Activated CD4-positive, alpha-beta T cell treated with anti-CD3 and anti-CD28 coated beads, Interleukin-2, amount 50 U/mL, for 16 hours (primary cell): ENCODE measurements at regions not wholly inside any gene's neighbourhood (a gene's known extent, or its start where the extent isn't known, plus 50 kb on each side); places are given as distances from the start of the nearest gene placed in this dataset.
"Not testable (repeated sequence)": the region's sequence is repeated elsewhere in the genome, so short reads cannot be mapped to it uniquely, and the experiment has no call there.

ENCODE experiments used
- DNase-seq: peaks from one replicate; pipeline ENCODE4 v3.0.0-alpha.2; 2020

- no peak for DNase-seq
Measured at GRCh38 chr2:153420394-153420793, 58.2 kb downstream of the RPRM start.

- DNase-seq = no peak
Measured at GRCh38 chr2:153417077-153417476, 61.5 kb downstream of the RPRM start.

- no peak for DNase-seq
Measured at GRCh38 chr2:153416071-153416470, 62.5 kb downstream of the RPRM start.

- no peak for DNase-seq
Measured at GRCh38 chr2:153408710-153409385, 69.7 kb downstream of the RPRM start.

GRCh38 chr2:153405196-153405595 is 73.4 kb downstream of the RPRM start:
- DNase-seq = no peak

GRCh38 chr2:153404792-153405191 is 73.8 kb downstream of the RPRM start:
- DNase-seq = no peak

GRCh38 chr2:153403940-153404339 is 74.6 kb downstream of the RPRM start:
- DNase-seq = no peak

GRCh38 chr2:153403352-153403751 is 75.2 kb downstream of the RPRM start:
- DNase-seq = not testable (repeated sequence)

GRCh38 chr2:153394686-153395085 is 83.9 kb downstream of the RPRM start:
- DNase-seq = no peak

GRCh38 chr2:153394247-153394646 is 84.3 kb downstream of the RPRM start:
- DNase-seq = no peak

- DNase-seq = no peak
Measured at GRCh38 chr2:153393518-153393917, 85.0 kb downstream of the RPRM start.

- DNase-seq = no peak
Measured at GRCh38 chr2:153391131-153391530, 87.4 kb downstream of the RPRM start.

- no peak for DNase-seq
Measured at GRCh38 chr2:153388246-153388645, 90.3 kb downstream of the RPRM start.

- DNase-seq = no peak
Measured at GRCh38 chr2:153387203-153387602, 91.4 kb downstream of the RPRM start.

GRCh38 chr2:153386481-153386897 is 92.1 kb downstream of the RPRM start:
- no peak for DNase-seq

- no peak for DNase-seq
Measured at GRCh38 chr2:153373510-153374279, 104.9 kb downstream of the RPRM start.

- DNase-seq = no peak
Measured at GRCh38 chr2:153360239-153360638, 118.3 kb downstream of the RPRM start.

- DNase-seq = no peak
Measured at GRCh38 chr2:153354377-153354776, 124.2 kb downstream of the RPRM start.

GRCh38 chr2:153349603-153350002 is 129.0 kb downstream of the RPRM start:
- DNase-seq = no peak

- DNase-seq = no peak
Measured at GRCh38 chr2:153347818-153348495, 130.6 kb downstream of the RPRM start.

- no peak for DNase-seq
Measured at GRCh38 chr2:153320879-153321278, 157.7 kb downstream of the RPRM start.

GRCh38 chr2:153311432-153311831 is 167.1 kb downstream of the RPRM start:
- no peak for DNase-seq

GRCh38 chr2:153308466-153308865 is 170.1 kb downstream of the RPRM start:
- no peak for DNase-seq

- DNase-seq = no peak
Measured at GRCh38 chr2:153307223-153307622, 171.3 kb downstream of the RPRM start.
